ENCODE measurements at regions not wholly inside any gene's neighbourhood (a gene's known extent, or its start where the extent isn't known, plus 50 kb on each side); places are given as distances from the start of the nearest gene placed in this dataset.

- TF ChIP-seq, protein P1, sequence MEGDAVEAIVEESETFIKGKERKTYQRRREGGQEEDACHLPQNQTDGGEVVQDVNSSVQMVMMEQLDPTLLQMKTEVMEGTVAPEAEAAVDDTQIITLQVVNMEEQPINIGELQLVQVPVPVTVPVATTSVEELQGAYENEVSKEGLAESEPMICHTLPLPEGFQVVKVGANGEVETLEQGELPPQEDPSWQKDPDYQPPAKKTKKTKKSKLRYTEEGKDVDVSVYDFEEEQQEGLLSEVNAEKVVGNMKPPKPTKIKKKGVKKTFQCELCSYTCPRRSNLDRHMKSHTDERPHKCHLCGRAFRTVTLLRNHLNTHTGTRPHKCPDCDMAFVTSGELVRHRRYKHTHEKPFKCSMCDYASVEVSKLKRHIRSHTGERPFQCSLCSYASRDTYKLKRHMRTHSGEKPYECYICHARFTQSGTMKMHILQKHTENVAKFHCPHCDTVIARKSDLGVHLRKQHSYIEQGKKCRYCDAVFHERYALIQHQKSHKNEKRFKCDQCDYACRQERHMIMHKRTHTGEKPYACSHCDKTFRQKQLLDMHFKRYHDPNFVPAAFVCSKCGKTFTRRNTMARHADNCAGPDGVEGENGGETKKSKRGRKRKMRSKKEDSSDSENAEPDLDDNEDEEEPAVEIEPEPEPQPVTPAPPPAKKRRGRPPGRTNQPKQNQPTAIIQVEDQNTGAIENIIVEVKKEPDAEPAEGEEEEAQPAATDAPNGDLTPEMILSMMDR (IDR thresholded peaks at IDR 0.05) = no peak
- no peak for TF ChIP-seq POLR2A (IDR thresholded peaks at IDR 0.05)
These were observed 675.6 kb downstream of the BRINP1 start for GRCh38 chr9:118693645-118694044.
